Daoy (cell line): ENCODE measurements at regions not wholly inside any gene's neighbourhood (a gene's known extent, or its start where the extent isn't known, plus 50 kb on each side); places are given as distances from the start of the nearest gene placed in this dataset.

ENCODE experiments used
- DNase-seq: peaks from one replicate; pipeline ENCODE4 v3.0.0-alpha.2; 2015; ENCODE audit warnings: low read depth

DNA sequence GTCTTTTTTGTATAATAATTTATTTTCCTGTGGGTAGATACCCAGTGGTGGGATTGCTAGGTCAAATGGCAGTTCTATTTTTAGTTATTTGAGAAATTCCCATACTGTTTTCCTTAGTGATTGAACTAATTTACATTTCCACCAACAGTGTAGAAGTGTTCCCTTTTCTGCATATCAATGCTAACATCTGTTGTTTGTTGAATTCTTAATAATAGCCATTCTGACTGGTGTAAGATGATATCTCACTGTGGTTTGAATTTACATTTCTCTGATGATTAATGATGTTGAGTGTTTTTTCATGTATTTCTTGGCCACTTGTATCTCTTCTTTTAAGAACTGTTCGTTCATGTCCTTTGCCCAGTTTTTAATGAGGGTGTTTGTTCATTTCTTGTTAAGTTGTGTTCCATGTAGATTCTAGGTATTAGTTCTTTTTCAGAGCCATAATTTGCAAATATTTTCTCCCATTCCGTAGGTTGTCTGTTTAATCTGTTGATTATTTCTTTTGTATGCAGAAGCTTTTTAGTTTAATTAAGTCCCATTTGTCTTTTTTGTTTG is 713.3 kb upstream of the EPHA6 start:
- no peak for DNase-seq

DNA sequence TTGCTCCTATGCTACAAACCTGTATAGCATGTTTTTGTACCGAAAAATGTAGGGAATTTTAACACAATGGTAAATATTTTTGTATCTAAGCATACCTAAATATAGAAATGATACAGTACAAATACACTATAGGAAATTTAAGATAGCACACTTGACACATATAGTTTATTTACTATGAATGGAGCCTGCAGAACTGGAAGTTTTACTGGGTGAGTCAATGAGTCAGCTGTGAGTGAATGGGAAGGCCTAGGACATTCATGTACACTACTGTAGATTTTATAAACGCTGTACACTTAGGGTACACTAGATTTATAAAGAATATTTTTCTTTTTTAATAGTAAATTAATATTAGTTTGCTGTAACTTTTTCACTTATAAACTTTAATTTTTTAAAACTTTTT is 707.7 kb upstream of the EPHA6 start:
- no peak for DNase-seq
